Panc1 (cell line): ENCODE measurements at regions not wholly inside any gene's neighbourhood (a gene's known extent, or its start where the extent isn't known, plus 50 kb on each side); places are given as distances from the start of the nearest gene placed in this dataset.

Experiments
- ATAC-seq: fragments of 200-7000 bp; cut with Tn5 transposase; 2 replicates; pipeline ENCODE4 v1.9.1; 2020; ENCODE audit warnings: mild to moderate bottlenecking, moderate library complexity
- BruUV-seq: library from RNA; stranded (reverse); fragments of 400-500 nt; replicated peaks from 2 replicates; lab custom pipeline; 2021; lab: Mats Ljungman, UMichigan
- CTCF ChIA-PET: fragments of 300-600 bp; sonication (Branson Sonifier 250); formaldehyde crosslinking; loops from one replicate; lab custom pipeline; 2022; ENCODE audit warnings: antibody characterized with exemption; lab: Charles Lee
- POLR2A ChIA-PET: fragments of 300-600 bp; sonication (Branson Sonifier 250); formaldehyde crosslinking; loops from one replicate; lab custom pipeline; 2022; ENCODE audit warnings: antibody characterized with exemption; lab: Charles Lee
- DNase-seq: peaks from one replicate; pipeline ENCODE4 v3.0.0-alpha.2; 2010; ENCODE audit warnings: low read depth, low spot score
- H3K27ac ChIP-seq: 2 replicates; pipeline ENCODE4 v1.5.1; 2011; ENCODE audit warnings: mild to moderate bottlenecking, low read length, inconsistent platforms
- H3K27me3 ChIP-seq: fragments of 200-500 bp; sonication (Bioruptor generic); 2 replicates; pipeline ENCODE4 v1.6.0; 2014; ENCODE audit warnings: low read length, inconsistent platforms; ENCODE audit not compliant: control insufficient read depth, insufficient read depth
- H3K36me3 ChIP-seq: fragments of 200-500 bp; sonication (Bioruptor generic); 2 replicates; pipeline ENCODE4 v1.5.1; 2014; ENCODE audit warnings: inconsistent platforms, mild to moderate bottlenecking, low read length, moderate library complexity; ENCODE audit not compliant: control insufficient read depth, insufficient read depth
- H3K4me1 ChIP-seq: 2 replicates; pipeline ENCODE4 v1.5.1; 2011; ENCODE audit warnings: inconsistent platforms, mild to moderate bottlenecking, low read length, moderate library complexity; ENCODE audit not compliant: control insufficient read depth, insufficient read depth
- H3K4me3 ChIP-seq, 2 experiments: 2 replicates each; pipeline ENCODE4 v1.5.1; 2011 to 2012; ENCODE audit warnings: low read depth in 2 of 2, low read length in 2 of 2, mild to moderate bottlenecking in 2 of 2, inconsistent platforms in 1 of 2, moderate library complexity in 1 of 2
- H3K9me3 ChIP-seq: fragments of 200-500 bp; sonication (Bioruptor generic); 2 replicates; pipeline ENCODE4 v1.5.1; 2014; ENCODE audit warnings: low read depth, mild to moderate bottlenecking, inconsistent platforms, low read length, moderate library complexity; ENCODE audit not compliant: control insufficient read depth, insufficient read depth
- POLR2AphosphoS5 ChIP-seq: IDR thresholded peaks from 2 replicates; pipeline ENCODE4 v1.6.1; 2012; ENCODE audit warnings: mild to moderate bottlenecking, low read depth, low read length, moderate library complexity
- SIN3A ChIP-seq: IDR thresholded peaks from 2 replicates; pipeline ENCODE4 v1.6.1; 2012; ENCODE audit warnings: low read depth, mild to moderate bottlenecking, low read length, moderate library complexity, borderline replicate concordance; ENCODE audit not compliant: insufficient read depth
- TCF7L2 ChIP-seq: IDR thresholded peaks from 2 replicates; pipeline ENCODE4 v1.6.1; 2011; ENCODE audit warnings: mild to moderate bottlenecking, low read depth, low read length, inconsistent platforms
- in situ Hi-C: cut with HindIII; loops from 2 replicates; pipeline ENCODE4 v1.10.0; 2016; ENCODE audit warnings: low sequenced_read_pairs, low pct_unique_long_range_greater_than_20kb
- intact Hi-C: fragments of 100-400 bp; cut with micrococcal nuclease; formaldehyde crosslinking; loops from one replicate; pipeline ENCODE4 v1.10.0; 2022; ENCODE audit not compliant: unreplicated experiment
- TF ChIP-seq, protein P1 (sequence below), 2 experiments: IDR thresholded peaks; 2 replicates each; pipeline ENCODE4 v1.6.1; 2011 to 2012; ENCODE audit warnings: low read depth in 2 of 2, control low read depth in 1 of 2, low read length in 1 of 2, mild to moderate bottlenecking in 1 of 2, moderate library complexity in 1 of 2; ENCODE audit not compliant: insufficient read depth in 1 of 2
- TF ChIP-seq, protein P2 (sequence below): fragments of 450-650 bp; IDR thresholded peaks from 2 replicates; pipeline ENCODE4 v1.5.1; 2017; ENCODE audit warnings: mild to moderate bottlenecking

DNA sequence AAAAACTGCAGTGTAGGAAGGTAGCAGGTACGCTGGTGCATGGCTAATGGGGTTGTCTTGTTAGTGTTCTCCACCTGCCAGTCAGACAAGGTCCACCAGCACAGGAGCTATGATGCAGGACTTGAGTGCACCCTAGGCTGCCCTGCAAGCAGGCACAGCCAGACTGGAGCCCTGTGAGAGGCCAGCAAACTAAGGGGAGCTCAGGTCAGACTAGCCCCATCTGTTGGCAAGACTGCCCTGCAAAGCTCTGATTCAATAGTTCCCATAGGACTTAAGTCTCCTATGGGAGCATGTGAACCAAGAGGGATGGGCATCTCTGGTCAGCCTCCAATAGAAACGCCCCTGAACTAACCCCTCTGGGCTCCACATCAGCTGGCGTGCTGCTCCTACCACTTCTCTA, 1307.3 kb downstream of the C4orf33 start:
- TF ChIP-seq POLR2AphosphoS5 (no peak), SIN3A (no peak)
- TF ChIP-seq, protein P1, sequence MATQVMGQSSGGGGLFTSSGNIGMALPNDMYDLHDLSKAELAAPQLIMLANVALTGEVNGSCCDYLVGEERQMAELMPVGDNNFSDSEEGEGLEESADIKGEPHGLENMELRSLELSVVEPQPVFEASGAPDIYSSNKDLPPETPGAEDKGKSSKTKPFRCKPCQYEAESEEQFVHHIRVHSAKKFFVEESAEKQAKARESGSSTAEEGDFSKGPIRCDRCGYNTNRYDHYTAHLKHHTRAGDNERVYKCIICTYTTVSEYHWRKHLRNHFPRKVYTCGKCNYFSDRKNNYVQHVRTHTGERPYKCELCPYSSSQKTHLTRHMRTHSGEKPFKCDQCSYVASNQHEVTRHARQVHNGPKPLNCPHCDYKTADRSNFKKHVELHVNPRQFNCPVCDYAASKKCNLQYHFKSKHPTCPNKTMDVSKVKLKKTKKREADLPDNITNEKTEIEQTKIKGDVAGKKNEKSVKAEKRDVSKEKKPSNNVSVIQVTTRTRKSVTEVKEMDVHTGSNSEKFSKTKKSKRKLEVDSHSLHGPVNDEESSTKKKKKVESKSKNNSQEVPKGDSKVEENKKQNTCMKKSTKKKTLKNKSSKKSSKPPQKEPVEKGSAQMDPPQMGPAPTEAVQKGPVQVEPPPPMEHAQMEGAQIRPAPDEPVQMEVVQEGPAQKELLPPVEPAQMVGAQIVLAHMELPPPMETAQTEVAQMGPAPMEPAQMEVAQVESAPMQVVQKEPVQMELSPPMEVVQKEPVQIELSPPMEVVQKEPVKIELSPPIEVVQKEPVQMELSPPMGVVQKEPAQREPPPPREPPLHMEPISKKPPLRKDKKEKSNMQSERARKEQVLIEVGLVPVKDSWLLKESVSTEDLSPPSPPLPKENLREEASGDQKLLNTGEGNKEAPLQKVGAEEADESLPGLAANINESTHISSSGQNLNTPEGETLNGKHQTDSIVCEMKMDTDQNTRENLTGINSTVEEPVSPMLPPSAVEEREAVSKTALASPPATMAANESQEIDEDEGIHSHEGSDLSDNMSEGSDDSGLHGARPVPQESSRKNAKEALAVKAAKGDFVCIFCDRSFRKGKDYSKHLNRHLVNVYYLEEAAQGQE (IDR thresholded peaks at IDR 0.05; ENCODE audit: insufficient read depth in 1 of 2, low read depth in 2 of 2, low read length in 1 of 2), result no peak
- no peaks in the 10 kb centered on the region for H3K4me1 ChIP-seq
- in situ Hi-C loops (no loop called here), intact Hi-C loops (no loop called here)
- POLR2A ChIA-PET, result no interaction called here
- ATAC-seq (no peak), DNase-seq (no peak)
- no peak overlapping the region for H3K27ac ChIP-seq
- no TSS peak for BruUV-seq
- no peaks in the 10 kb centered on the region for H3K36me3 ChIP-seq
- H3K9me3 ChIP-seq, result no peaks in the 10 kb centered on the region
- CTCF ChIA-PET, result no interaction called here
- H3K27me3 ChIP-seq, result no peaks in the 10 kb centered on the region
- H3K4me3 ChIP-seq, result no peak overlapping the region

DNA sequence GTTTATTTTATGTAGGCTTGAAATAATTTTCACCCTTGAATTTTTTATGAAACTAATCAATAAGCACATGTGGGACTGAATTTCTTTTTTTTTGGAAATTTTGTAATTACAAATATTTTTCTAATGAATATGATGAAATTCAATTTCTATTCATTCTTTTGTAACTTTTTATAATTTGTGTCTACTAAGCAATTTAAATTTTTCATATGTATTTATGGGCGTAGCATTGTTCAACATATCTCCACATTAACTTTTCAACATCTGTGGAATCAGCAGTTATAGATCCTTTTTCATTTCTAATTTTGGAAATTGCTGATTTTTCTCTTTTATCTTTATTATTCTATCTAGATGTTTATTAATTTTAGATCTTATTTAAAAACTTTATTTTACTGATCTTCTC, 1320.3 kb downstream of the C4orf33 start:
- ATAC-seq, result no peak
- no peaks in the 10 kb centered on the region for H3K9me3 ChIP-seq
- no TSS peak for BruUV-seq
- no peaks in the 10 kb centered on the region for H3K36me3 ChIP-seq
- no peaks in the 10 kb centered on the region for H3K27me3 ChIP-seq
- in situ Hi-C loops, result no loop called here
- no peak for DNase-seq
- no peak for TF ChIP-seq TCF7L2
- TF ChIP-seq SIN3A, result no peak
- TF ChIP-seq, protein P2, sequence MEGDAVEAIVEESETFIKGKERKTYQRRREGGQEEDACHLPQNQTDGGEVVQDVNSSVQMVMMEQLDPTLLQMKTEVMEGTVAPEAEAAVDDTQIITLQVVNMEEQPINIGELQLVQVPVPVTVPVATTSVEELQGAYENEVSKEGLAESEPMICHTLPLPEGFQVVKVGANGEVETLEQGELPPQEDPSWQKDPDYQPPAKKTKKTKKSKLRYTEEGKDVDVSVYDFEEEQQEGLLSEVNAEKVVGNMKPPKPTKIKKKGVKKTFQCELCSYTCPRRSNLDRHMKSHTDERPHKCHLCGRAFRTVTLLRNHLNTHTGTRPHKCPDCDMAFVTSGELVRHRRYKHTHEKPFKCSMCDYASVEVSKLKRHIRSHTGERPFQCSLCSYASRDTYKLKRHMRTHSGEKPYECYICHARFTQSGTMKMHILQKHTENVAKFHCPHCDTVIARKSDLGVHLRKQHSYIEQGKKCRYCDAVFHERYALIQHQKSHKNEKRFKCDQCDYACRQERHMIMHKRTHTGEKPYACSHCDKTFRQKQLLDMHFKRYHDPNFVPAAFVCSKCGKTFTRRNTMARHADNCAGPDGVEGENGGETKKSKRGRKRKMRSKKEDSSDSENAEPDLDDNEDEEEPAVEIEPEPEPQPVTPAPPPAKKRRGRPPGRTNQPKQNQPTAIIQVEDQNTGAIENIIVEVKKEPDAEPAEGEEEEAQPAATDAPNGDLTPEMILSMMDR, result no peak
- no peak for TF ChIP-seq POLR2AphosphoS5
- TF ChIP-seq, protein P1 (IDR thresholded peaks at IDR 0.05; ENCODE audit: insufficient read depth in 1 of 2, low read depth in 2 of 2, low read length in 1 of 2), result no peak
- POLR2A ChIA-PET, result no interaction called here
- H3K4me3 ChIP-seq, result no peak overlapping the region
- intact Hi-C loops, result no loop called here
- no peak overlapping the region for H3K27ac ChIP-seq
- CTCF ChIA-PET, result no interaction called here
- H3K4me1 ChIP-seq, result no peaks in the 10 kb centered on the region
